GM20000 (cell line): ENCODE measurements at regions not wholly inside any gene's neighbourhood (a gene's known extent, or its start where the extent isn't known, plus 50 kb on each side); places are given as distances from the start of the nearest gene placed in this dataset.

Source experiments
- DNase-seq: peaks from one replicate; pipeline ENCODE4 v3.0.0; 2012; ENCODE audit warnings: low spot score
- TF ChIP-seq, protein P1 (sequence below): IDR thresholded peaks from 2 replicates; pipeline ENCODE4 v1.5.1; 2012; ENCODE audit warnings: mild to moderate bottlenecking, control low read depth; ENCODE audit errors: extremely low read depth, missing control alignments

DNA sequence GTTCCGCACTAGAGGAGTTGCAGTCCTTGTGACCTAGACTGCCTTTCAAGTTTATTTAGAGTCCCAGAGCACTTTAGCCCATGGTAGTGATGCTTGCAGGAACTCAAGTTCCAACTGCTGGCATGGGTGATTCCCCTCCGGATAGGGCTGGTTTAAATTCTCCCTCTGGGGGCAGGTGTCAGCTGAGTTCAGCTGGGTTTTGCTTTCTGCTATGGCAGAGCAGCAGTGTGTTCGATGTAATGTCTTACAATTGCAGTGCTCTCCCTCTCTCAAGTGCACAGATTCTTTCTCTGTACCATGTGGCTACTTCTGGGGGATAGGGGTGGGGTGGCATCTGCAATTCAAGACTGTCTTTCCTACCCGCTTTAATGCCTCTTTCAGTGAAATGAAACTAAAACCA is 164.8 kb upstream of the ZIC3 start:
- DNase-seq, result no peak
- TF ChIP-seq, protein P1, sequence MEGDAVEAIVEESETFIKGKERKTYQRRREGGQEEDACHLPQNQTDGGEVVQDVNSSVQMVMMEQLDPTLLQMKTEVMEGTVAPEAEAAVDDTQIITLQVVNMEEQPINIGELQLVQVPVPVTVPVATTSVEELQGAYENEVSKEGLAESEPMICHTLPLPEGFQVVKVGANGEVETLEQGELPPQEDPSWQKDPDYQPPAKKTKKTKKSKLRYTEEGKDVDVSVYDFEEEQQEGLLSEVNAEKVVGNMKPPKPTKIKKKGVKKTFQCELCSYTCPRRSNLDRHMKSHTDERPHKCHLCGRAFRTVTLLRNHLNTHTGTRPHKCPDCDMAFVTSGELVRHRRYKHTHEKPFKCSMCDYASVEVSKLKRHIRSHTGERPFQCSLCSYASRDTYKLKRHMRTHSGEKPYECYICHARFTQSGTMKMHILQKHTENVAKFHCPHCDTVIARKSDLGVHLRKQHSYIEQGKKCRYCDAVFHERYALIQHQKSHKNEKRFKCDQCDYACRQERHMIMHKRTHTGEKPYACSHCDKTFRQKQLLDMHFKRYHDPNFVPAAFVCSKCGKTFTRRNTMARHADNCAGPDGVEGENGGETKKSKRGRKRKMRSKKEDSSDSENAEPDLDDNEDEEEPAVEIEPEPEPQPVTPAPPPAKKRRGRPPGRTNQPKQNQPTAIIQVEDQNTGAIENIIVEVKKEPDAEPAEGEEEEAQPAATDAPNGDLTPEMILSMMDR, result no peak

DNA sequence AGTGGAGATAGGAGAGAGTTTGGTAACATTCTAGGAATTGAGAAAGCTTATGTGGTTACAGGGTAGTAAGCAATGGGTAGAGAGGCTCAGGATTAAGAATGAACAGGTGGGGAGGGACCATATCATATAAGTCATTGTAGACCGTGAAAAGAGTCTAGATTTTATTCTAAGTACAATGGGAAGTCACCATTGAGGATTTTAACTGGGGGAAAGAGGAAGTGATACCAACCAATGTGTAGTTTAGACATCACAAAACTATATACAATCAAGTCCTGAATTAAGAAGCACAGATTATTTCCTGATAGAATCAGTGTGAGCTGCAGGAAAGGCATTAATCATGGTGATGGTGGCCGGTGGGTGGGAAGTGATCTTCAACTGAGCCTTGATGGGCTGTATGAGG is 178.3 kb upstream of the ZIC3 start:
- TF ChIP-seq, protein P1, result no peak
- no peak for DNase-seq

DNA sequence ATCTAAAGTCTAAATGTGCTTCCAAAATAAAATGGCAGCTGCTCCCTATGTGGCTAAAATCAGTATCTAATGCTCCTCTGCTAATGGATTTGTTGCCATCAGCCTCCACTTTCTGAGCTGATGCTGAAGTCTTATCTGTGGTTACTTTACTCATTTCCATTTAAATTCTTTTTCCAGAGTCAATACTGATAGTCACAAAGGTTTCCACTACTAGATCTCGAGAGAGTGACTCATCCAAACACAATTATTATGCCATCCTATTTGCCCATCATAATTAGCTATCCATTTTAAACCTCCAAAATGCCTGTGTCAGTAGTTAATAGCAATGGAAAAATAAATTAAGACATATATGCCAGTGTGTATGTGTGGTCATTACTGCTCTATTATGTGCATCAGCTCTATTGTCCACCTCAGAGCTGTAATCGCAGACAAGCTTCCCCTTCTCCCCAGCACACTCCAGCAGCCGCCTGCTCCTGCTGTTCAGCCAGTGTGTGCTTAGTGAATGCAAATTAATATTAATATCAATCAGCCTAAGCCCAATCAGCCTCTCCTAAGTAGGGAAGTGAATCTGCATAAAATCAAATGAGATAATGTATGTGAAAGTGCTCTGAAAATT is 199.8 kb upstream of the ZIC3 start:
- TF ChIP-seq, protein P1, result no peak
- no peak for DNase-seq

DNA sequence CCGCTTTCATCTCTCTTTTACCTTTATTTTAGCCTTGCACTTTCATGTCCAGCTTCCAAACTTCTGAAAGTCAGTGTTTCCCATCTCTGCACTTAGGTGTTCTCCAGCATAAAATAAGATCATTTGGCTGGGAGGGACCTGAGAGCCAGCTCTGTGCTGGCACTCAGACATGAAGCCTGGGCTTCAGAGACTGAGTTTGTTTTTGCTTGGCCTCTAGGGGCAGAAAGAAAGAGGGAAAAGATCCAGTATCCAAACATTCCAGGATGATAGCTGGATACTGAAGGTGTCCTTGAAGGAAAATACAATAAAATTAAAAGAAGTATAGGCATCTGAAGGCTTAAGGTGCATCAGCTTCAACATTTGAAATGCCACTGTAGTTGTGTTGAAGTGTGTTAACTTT is 202.4 kb upstream of the ZIC3 start:
- TF ChIP-seq, protein P1, result no peak
- no peak for DNase-seq

DNA sequence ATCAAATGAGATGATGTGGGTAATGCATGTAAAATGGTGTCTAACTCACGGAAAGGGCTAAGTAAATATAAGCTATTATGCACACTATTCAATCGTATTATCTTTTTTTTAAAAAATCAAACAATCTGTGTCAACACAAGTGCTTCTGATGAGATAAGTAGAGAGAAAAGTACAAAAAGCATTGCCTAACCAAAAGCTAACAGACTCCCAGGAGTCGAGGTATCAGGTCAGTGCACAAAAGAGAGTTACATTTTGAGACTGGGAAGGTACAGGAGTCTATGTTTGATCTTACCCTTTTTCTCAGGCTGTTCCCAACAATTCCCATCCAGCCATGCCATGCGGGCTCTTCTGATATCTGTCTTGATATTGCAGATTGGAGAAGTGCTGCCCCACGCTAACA is 203.3 kb upstream of the ZIC3 start:
- DNase-seq, result no peak
- TF ChIP-seq, protein P1, result no peak

DNA sequence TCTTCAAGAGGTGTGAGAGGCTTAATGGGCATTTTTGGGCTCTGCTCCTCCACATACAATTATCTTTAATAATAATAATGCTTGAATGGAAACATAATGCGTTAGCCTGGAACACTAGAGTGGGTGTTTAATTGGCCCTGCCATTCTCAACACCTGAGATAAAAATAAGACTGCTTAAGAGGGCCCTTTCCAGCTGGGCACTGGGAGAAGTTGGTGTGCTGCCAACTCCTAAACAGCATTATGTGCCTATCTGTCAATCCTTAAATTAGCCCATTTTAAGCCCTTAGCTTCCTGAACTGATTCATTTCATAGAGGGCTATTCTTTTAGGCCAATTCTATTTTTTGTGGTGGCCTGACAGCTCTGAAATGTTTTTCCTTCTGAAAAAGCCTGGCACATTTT is 211.1 kb upstream of the ZIC3 start:
- TF ChIP-seq, protein P1, result no peak
- DNase-seq, result no peak

DNA sequence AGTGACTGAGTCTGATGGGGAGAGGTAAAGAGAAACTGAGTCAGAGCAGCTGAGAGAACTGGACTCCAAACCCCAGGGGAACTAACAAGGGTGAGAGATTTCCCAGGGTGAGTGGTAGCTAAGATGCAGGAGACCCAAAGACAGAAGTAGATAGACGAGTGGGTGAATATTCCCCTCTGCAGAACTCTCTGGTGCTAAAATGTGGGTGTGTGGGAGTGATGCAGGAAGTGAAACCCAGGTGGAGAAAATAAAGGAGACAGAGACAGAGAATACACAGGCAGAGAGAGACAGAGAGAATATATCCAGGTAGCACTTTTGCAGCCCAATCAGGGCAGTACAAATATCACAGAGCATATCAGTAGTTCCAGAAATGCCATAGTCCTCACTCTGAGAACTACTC is 212.5 kb upstream of the ZIC3 start:
- TF ChIP-seq, protein P1, result no peak
- DNase-seq, result peak; percentile 1
